SJSA1 (cell line): ENCODE measurements at regions not wholly inside any gene's neighbourhood (a gene's known extent, or its start where the extent isn't known, plus 50 kb on each side); places are given as distances from the start of the nearest gene placed in this dataset.

Experiments
- DNase-seq, 2 experiments: peaks; one replicate each; pipeline ENCODE4 v3.0.0-alpha.2; 2015 to 2020; ENCODE audit warnings: low spot score in 2 of 2, low read depth in 1 of 2
- H3K27ac ChIP-seq: fragments of 250-450 bp; sonication (Bioruptor Pico); 2 replicates; pipeline ENCODE4 v1.5.1; 2020; ENCODE audit warnings: mild to moderate bottlenecking, moderate library complexity
- H3K27me3 ChIP-seq: fragments of 250-450 bp; sonication (Bioruptor Pico); replicated peaks from 2 replicates; pipeline ENCODE4 v1.5.1; 2020; ENCODE audit warnings: mild to moderate bottlenecking, moderate library complexity
- H3K36me3 ChIP-seq: fragments of 250-450 bp; sonication (Bioruptor Pico); 2 replicates; pipeline ENCODE4 v1.5.1; 2020; ENCODE audit warnings: mild to moderate bottlenecking
- H3K4me1 ChIP-seq: fragments of 250-450 bp; sonication (Bioruptor Pico); replicated peaks from 2 replicates; pipeline ENCODE4 v1.6.1; 2021; ENCODE audit warnings: mild to moderate bottlenecking
- H3K4me3 ChIP-seq: fragments of 250-450 bp; sonication (Bioruptor Pico); 2 replicates; pipeline ENCODE4 v1.5.1; 2020; ENCODE audit warnings: mild to moderate bottlenecking
- H3K9me3 ChIP-seq: fragments of 250-450 bp; sonication (Bioruptor Pico); replicated peaks from 2 replicates; pipeline ENCODE4 v1.5.1; 2020; ENCODE audit warnings: mild to moderate bottlenecking

- H3K4me3 ChIP-seq, result no peak overlapping the region
- no peak for DNase-seq
- H3K27me3 ChIP-seq, result no peaks in the 10 kb centered on the region
- H3K9me3 ChIP-seq, result no peaks in the 10 kb centered on the region; the same call in 1 of the 2 replicates
- peaks cover 23% of the 10 kb centered on the region for H3K4me1 ChIP-seq
- no peak overlapping the region for H3K27ac ChIP-seq
- no peaks in the 10 kb centered on the region for H3K36me3 ChIP-seq
Measured at GRCh38 chr3:43783987-43784639, 93.4 kb downstream of the ABHD5 start.

- no peaks in the 10 kb centered on the region for H3K27me3 ChIP-seq
- H3K27ac ChIP-seq, result 0 out of 2 replicates have a peak overlapping the region, but pooled peaks have one; percentile 80
- H3K9me3 ChIP-seq, result no peaks in the 10 kb centered on the region; the same call in 1 of the 2 replicates
- no peak for DNase-seq
- H3K4me3 ChIP-seq, result no peak overlapping the region
- H3K4me1 ChIP-seq, result peaks cover 23% of the 10 kb centered on the region
- H3K36me3 ChIP-seq, result no peaks in the 10 kb centered on the region
Measured at GRCh38 chr3:43784640-43785011, 93.9 kb downstream of the ABHD5 start.

GRCh38 chr3:43785551-43785950 is 94.8 kb downstream of the ABHD5 start:
- Histone ChIP-seq H3K27me3 (no peaks in the 10 kb centered on the region), H3K4me3 (no peak overlapping the region), H3K36me3 (no peaks in the 10 kb centered on the region), H3K4me1 (peaks cover 23% of the 10 kb centered on the region), H3K9me3 (no peaks in the 10 kb centered on the region; the same call in 1 of the 2 replicates), H3K27ac (peak overlapping the region; percentile 80)
- DNase-seq, result peak; percentile 88 to 91

- Histone ChIP-seq H3K27ac (peak overlapping the region; percentile 60), H3K27me3 (no peaks in the 10 kb centered on the region), H3K36me3 (no peaks in the 10 kb centered on the region), H3K4me1 (peaks cover 23% of the 10 kb centered on the region), H3K9me3 (no peaks in the 10 kb centered on the region; the same call in 1 of the 2 replicates), H3K4me3 (no peak overlapping the region)
- DNase-seq, result no peak
Measured at GRCh38 chr3:43786102-43786501, 95.4 kb downstream of the ABHD5 start.

- Histone ChIP-seq H3K36me3 (no peaks in the 10 kb centered on the region), H3K4me3 (no peak overlapping the region), H3K27me3 (no peaks in the 10 kb centered on the region), H3K27ac (no peak overlapping the region), H3K4me1 (peaks cover 23% of the 10 kb centered on the region), H3K9me3 (no peaks in the 10 kb centered on the region; the same call in 1 of the 2 replicates)
- DNase-seq, result no peak
Measured at GRCh38 chr3:43786526-43787305, 96.0 kb downstream of the ABHD5 start.

GRCh38 chr3:43787330-43787729 is 96.6 kb downstream of the ABHD5 start:
- peaks cover 23% of the 10 kb centered on the region for H3K4me1 ChIP-seq
- DNase-seq, result no peak
- H3K36me3 ChIP-seq, result no peaks in the 10 kb centered on the region
- no peaks in the 10 kb centered on the region for H3K27me3 ChIP-seq
- H3K27ac ChIP-seq, result no peak overlapping the region
- no peaks in the 10 kb centered on the region; the same call in 1 of the 2 replicates for H3K9me3 ChIP-seq
- H3K4me3 ChIP-seq, result no peak overlapping the region

- no peak for DNase-seq
Measured at GRCh38 chr3:43789028-43789427, 98.3 kb downstream of the ABHD5 start.

GRCh38 chr3:43790060-43790459 is 99.3 kb downstream of the ABHD5 start:
- Histone ChIP-seq H3K4me1 (peaks cover 17% of the 10 kb centered on the region), H3K4me3 (no peak overlapping the region), H3K27me3 (no peaks in the 10 kb centered on the region), H3K27ac (no peak overlapping the region), H3K36me3 (no peaks in the 10 kb centered on the region), H3K9me3 (no peaks in the 10 kb centered on the region; the same call in 1 of the 2 replicates)
- no peak for DNase-seq

More at GRCh38 chr3:43789028-43789427, 98.3 kb downstream of the ABHD5 start:
- no peaks in the 10 kb centered on the region for H3K27me3 ChIP-seq
- no peaks in the 10 kb centered on the region for H3K36me3 ChIP-seq
- H3K9me3 ChIP-seq, result no peaks in the 10 kb centered on the region; the same call in 1 of the 2 replicates
- no peak overlapping the region for H3K4me3 ChIP-seq
- peaks cover 23% of the 10 kb centered on the region for H3K4me1 ChIP-seq
- no peak overlapping the region for H3K27ac ChIP-seq

GRCh38 chr3:43790476-43790875 is 99.7 kb downstream of the ABHD5 start:
- Histone ChIP-seq H3K4me3 (no peak overlapping the region), H3K27me3 (no peaks in the 10 kb centered on the region), H3K4me1 (peaks cover 13% of the 10 kb centered on the region), H3K36me3 (no peaks in the 10 kb centered on the region), H3K9me3 (no peaks in the 10 kb centered on the region; the same call in 1 of the 2 replicates), H3K27ac (no peak overlapping the region)
- DNase-seq, result no peak

- H3K36me3 ChIP-seq, result no peaks in the 10 kb centered on the region
- peaks cover 7% of the 10 kb centered on the region for H3K4me1 ChIP-seq
- H3K27ac ChIP-seq, result no peak overlapping the region
- H3K4me3 ChIP-seq, result no peak overlapping the region
- DNase-seq, result no peak
- H3K27me3 ChIP-seq, result no peaks in the 10 kb centered on the region
- H3K9me3 ChIP-seq, result no peaks in the 10 kb centered on the region; the same call in 1 of the 2 replicates
Measured at GRCh38 chr3:43791246-43791645, 100.5 kb downstream of the ABHD5 start.

GRCh38 chr3:43792904-43793303 is 102.2 kb downstream of the ABHD5 start:
- Histone ChIP-seq H3K4me3 (no peak overlapping the region), H3K27ac (no peak overlapping the region), H3K27me3 (no peaks in the 10 kb centered on the region), H3K9me3 (no peaks in the 10 kb centered on the region), H3K4me1 (no peaks in the 10 kb centered on the region), H3K36me3 (no peaks in the 10 kb centered on the region)
- no peak for DNase-seq

GRCh38 chr3:43793648-43794372 is 103.1 kb downstream of the ABHD5 start:
- DNase-seq, result no peak
- Histone ChIP-seq H3K9me3 (no peaks in the 10 kb centered on the region), H3K4me3 (no peak overlapping the region), H3K27ac (no peak overlapping the region), H3K4me1 (no peaks in the 10 kb centered on the region), H3K27me3 (no peaks in the 10 kb centered on the region), H3K36me3 (no peaks in the 10 kb centered on the region)

GRCh38 chr3:43794776-43795175 is 104.0 kb downstream of the ABHD5 start:
- Histone ChIP-seq H3K4me1 (no peaks in the 10 kb centered on the region), H3K27ac (no peak overlapping the region), H3K27me3 (no peaks in the 10 kb centered on the region), H3K9me3 (no peaks in the 10 kb centered on the region), H3K36me3 (no peaks in the 10 kb centered on the region), H3K4me3 (no peak overlapping the region)
- no peak for DNase-seq

GRCh38 chr3:43795491-43795890 is 104.8 kb downstream of the ABHD5 start:
- DNase-seq, result no peak
- Histone ChIP-seq H3K4me1 (no peaks in the 10 kb centered on the region), H3K9me3 (no peaks in the 10 kb centered on the region), H3K27ac (no peak overlapping the region), H3K36me3 (no peaks in the 10 kb centered on the region), H3K27me3 (no peaks in the 10 kb centered on the region), H3K4me3 (no peak overlapping the region)
